Sigmoid colon (tissue), 3 donors: ENCODE measurements at regions not wholly inside any gene's neighbourhood (a gene's known extent, or its start where the extent isn't known, plus 50 kb on each side); places are given as distances from the start of the nearest gene placed in this dataset.

ENCODE experiments used
- POLR2A ChIP-seq, 2 donors: fragments of 450-650 bp; IDR thresholded peaks; one replicate each; pipeline ENCODE4 v1.6.1; 2016; ENCODE audit warnings: antibody characterized with exemption in 2 of 2, mild to moderate bottlenecking in 2 of 2, moderate library complexity in 2 of 2
- TF ChIP-seq, protein P1 (sequence below), 4 experiments: fragments of 450-650 bp in 3 of 4; fragments of 200-600 bp in 1 of 4; IDR thresholded peaks; one replicate each; pipeline ENCODE4 v1.5.1; 2016 to 2019; ENCODE audit warnings: antibody characterized with exemption in 4 of 4, mild to moderate bottlenecking in 3 of 4, moderate library complexity in 2 of 4

DNA sequence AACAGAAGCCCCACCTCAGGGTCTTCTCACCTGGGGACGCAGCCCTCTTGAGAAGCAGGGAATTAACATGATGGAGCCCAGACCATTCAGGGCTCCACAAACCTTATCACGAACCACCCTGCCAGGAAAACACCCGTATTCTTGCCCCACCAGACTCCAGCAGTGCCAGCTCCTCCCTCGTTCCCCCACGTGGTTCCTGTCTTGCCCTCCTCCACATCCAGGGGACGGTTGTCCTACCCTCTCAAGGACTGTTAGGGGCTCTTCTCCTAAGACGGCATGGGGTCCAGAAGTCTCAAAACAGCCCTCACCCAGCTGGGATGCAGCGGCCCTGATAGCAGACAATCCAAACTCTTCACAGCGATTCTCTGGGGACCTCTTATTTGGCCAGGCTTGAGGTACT is 372.2 kb upstream of the HS6ST1 start:
- TF ChIP-seq POLR2A (IDR thresholded peaks at IDR 0.05), result no peak
- TF ChIP-seq, protein P1, sequence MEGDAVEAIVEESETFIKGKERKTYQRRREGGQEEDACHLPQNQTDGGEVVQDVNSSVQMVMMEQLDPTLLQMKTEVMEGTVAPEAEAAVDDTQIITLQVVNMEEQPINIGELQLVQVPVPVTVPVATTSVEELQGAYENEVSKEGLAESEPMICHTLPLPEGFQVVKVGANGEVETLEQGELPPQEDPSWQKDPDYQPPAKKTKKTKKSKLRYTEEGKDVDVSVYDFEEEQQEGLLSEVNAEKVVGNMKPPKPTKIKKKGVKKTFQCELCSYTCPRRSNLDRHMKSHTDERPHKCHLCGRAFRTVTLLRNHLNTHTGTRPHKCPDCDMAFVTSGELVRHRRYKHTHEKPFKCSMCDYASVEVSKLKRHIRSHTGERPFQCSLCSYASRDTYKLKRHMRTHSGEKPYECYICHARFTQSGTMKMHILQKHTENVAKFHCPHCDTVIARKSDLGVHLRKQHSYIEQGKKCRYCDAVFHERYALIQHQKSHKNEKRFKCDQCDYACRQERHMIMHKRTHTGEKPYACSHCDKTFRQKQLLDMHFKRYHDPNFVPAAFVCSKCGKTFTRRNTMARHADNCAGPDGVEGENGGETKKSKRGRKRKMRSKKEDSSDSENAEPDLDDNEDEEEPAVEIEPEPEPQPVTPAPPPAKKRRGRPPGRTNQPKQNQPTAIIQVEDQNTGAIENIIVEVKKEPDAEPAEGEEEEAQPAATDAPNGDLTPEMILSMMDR (IDR thresholded peaks at IDR 0.05), result no peak
